Pancreas (tissue), 10 donors: ENCODE measurements at regions not wholly inside any gene's neighbourhood (a gene's known extent, or its start where the extent isn't known, plus 50 kb on each side); places are given as distances from the start of the nearest gene placed in this dataset.

ENCODE experiments used
- ATAC-seq, 4 donors: fragments of 200-7000 bp; cut with Tn5 transposase; one replicate each; pipeline versions ENCODE4 v1.8.0 to v1.9.1; 2020; ENCODE audit warnings: mild to moderate bottlenecking in 4 of 4, moderate library complexity in 4 of 4
- DNase-seq, 6 donors: peaks; one replicate each; pipeline ENCODE4 v3.0.0-alpha.2; 2020
- FAIRE-seq: peaks from 2 replicates; lab custom pipeline; 2012; peaks lifted over from hg19 to GRCh38; lab: Jason Lieb, UNC
- H3K27ac ChIP-seq, 4 donors: fragments of 200-600 bp; sonication (generic); 1 replicate in 3 of 4; 2 replicates in 1 of 4; pipeline versions ENCODE4 v1.5.0 to v1.8.0; 2020
- H3K27me3 ChIP-seq, 4 donors: fragments of 200-600 bp; one replicate each; pipeline ENCODE4 v1.8.0; 2021
- H3K36me3 ChIP-seq, 3 donors: fragments of 200-600 bp; sonication (generic) in 1 of 3; one replicate each; pipeline versions ENCODE4 v1.5.0 to v1.8.0; 2020 to 2021
- H3K4me1 ChIP-seq, 3 donors: fragments of 200-600 bp; one replicate each; pipeline ENCODE4 v1.8.0; 2021
- H3K4me3 ChIP-seq, 4 donors: fragments of 200-600 bp; sonication (generic) in 2 of 4; one replicate each; pipeline versions ENCODE4 v1.5.0 to v1.8.0; 2020 to 2021
- H3K9me3 ChIP-seq, 4 donors: fragments of 200-600 bp; one replicate each; pipeline ENCODE4 v1.8.0; 2021
- whole genome bisulfite sequencing, 2 donors: extraction: QIAGEN DNeasy Blood & Tissue Kit; methylation state at CpG; one replicate each; pipeline ENCODE4 v1.1.7; 2013; 5-methylcytosine and 5-hydroxymethylcytosine counted together
- intact Hi-C, 3 donors: fragments of 100-400 bp; cut with DNase I; formaldehyde crosslinking; loops; one replicate each; pipeline versions ENCODE4 v1.11.1 to v1.14.2; 2022
- TF ChIP-seq, protein P1 (sequence below), 4 donors: fragments of 200-600 bp; sonication (generic) in 3 of 4; IDR thresholded peaks; one replicate each; pipeline versions ENCODE4 v1.5.0 to v1.8.0; 2021; ENCODE audit warnings: antibody characterized with exemption in 4 of 4
- donor health status: healthy with polysubstance abuse.
- donor health status: DM: no; HTN: no; CAD: no; lungs with moderate emphysema.
- donor health status: DM: no; HTN: no; CAD: no.
- donor health status: control.
- donor health status: control.
- donor health status: Bipolar disorder and iron deficiency.
- donor health status: DM: yes; HTN: yes; CAD: no.
- donor health status: DM: no; HTN: no; CAD: no.
- donor health status: DM: no; HTN: no; CAD: no.
- donor health status: DM: yes; HTN: yes; CAD: no.

DNA sequence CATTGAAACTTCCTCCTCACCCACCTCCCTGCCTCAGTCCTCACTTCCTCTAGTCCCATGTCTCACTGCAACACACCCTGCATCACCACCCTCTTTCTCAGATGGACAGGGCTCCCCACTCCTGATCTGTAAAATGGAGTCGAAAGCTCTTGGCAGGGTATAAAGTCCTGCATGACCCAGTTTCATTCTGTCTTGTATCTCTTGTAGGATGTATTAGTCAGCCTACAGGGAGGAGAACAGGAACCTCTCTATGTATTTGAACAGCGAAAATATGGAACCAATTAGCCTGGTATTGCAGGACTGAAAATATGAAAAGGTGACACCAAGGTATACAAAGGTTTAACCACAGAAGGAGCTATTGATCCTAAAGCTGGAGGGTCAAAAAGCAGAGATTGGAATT is 156.9 kb upstream of the SNX19 start:
- intact Hi-C loops = no loop called here
- H3K9me3 ChIP-seq = no peaks in the 10 kb centered on the region
- ATAC-seq (no peak), FAIRE-seq (no peak), DNase-seq (no peak)
- 77 to 96% methylated on average over 2 of the region's 2 CpGs for WGBS, 2 donors
- TF ChIP-seq, protein P1, sequence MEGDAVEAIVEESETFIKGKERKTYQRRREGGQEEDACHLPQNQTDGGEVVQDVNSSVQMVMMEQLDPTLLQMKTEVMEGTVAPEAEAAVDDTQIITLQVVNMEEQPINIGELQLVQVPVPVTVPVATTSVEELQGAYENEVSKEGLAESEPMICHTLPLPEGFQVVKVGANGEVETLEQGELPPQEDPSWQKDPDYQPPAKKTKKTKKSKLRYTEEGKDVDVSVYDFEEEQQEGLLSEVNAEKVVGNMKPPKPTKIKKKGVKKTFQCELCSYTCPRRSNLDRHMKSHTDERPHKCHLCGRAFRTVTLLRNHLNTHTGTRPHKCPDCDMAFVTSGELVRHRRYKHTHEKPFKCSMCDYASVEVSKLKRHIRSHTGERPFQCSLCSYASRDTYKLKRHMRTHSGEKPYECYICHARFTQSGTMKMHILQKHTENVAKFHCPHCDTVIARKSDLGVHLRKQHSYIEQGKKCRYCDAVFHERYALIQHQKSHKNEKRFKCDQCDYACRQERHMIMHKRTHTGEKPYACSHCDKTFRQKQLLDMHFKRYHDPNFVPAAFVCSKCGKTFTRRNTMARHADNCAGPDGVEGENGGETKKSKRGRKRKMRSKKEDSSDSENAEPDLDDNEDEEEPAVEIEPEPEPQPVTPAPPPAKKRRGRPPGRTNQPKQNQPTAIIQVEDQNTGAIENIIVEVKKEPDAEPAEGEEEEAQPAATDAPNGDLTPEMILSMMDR (IDR thresholded peaks at IDR 0.05) = no peak
- no peak overlapping the region for H3K27ac ChIP-seq
- H3K4me3 ChIP-seq = no peak overlapping the region
- no peaks in the 10 kb centered on the region for H3K27me3 ChIP-seq
- no peaks in the 10 kb centered on the region for H3K36me3 ChIP-seq
- H3K4me1 ChIP-seq = no peaks in the 10 kb centered on the region

DNA sequence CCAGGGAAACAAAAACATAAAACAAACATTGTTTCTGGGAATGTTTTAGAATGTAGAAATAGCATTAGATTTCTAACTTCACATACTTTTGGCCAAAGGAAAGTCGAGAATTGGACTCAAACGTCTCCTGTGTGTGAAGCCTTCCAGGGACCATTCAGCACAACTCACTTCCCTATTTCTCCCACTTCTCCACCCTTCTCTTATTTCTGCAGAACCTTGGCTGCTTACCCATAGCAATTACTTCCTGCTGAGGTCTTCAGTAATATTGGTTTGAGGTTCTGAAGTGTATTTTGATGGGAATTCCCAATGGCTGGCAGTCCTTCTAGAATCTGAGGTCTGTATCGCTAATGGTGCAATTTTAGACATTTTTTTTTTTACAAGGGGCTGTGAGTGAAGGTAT is 158.3 kb upstream of the SNX19 start:
- no peak overlapping the region for H3K27ac ChIP-seq
- WGBS, 2 donors = 45 to 59% methylated on average over 3 of the region's 3 CpGs
- H3K4me1 ChIP-seq = no peaks in the 10 kb centered on the region
- H3K36me3 ChIP-seq = no peaks in the 10 kb centered on the region
- DNase-seq = no peak
- H3K9me3 ChIP-seq = no peaks in the 10 kb centered on the region
- TF ChIP-seq, protein P1 (IDR thresholded peaks at IDR 0.05) = no peak
- no peak for ATAC-seq
- H3K27me3 ChIP-seq = no peaks in the 10 kb centered on the region
- no peak overlapping the region for H3K4me3 ChIP-seq
- intact Hi-C loops = no loop called here
- FAIRE-seq = no peak

DNA sequence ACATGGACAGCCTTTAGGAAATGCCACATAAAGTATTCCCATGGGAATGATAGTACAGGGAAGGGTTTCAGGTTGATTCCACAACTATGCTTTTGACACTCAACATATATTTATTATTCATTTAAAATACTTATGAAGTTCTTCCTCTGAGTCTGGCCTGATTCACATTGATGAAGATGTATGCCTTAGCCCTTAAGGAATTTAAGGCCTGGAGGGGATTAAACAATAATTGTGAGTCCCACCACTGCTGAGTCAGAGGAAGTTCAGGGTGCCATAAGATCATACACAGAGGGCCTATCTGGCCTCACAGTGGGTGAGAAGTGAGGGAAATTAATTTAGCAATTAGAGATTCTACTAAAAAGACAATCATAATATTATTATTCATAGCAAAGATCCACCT is 161.1 kb upstream of the SNX19 start:
- Histone ChIP-seq H3K27ac (no peak overlapping the region), H3K36me3 (no peaks in the 10 kb centered on the region), H3K9me3 (no peaks in the 10 kb centered on the region), H3K27me3 (no peaks in the 10 kb centered on the region), H3K4me1 (no peaks in the 10 kb centered on the region), H3K4me3 (no peak overlapping the region)
- intact Hi-C loops = no loop called here
- FAIRE-seq (no peak), ATAC-seq (no peak), DNase-seq (no peak)
- TF ChIP-seq, protein P1 (IDR thresholded peaks at IDR 0.05) = no peak

DNA sequence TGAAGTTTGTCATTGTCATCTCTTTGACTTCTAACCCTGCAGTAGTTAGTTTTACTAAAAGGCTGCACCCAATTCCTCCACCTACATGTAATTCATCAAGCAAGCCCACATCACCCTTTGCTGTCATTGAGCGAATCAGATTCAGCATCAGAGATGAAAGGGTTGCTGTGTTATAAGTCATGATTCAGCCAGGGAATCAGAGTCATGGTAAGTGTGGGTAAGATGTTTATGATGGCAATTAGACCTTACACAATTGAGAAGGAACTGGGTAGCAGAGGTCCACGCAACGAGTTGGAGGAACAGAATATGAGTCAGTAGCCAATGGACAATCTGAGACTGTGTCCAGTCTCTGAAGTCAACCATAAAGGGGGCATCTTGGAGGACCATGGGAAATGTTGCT is 162.8 kb upstream of the SNX19 start:
- TF ChIP-seq, protein P1 (IDR thresholded peaks at IDR 0.05) = no peak
- ATAC-seq (no peak), DNase-seq (no peak), FAIRE-seq (no peak)
- Histone ChIP-seq H3K9me3 (no peaks in the 10 kb centered on the region), H3K36me3 (no peaks in the 10 kb centered on the region), H3K27me3 (peaks cover 0 to 6% (median 0%) of the 10 kb centered on the region in 4 donors), H3K27ac (no peak overlapping the region), H3K4me3 (no peak overlapping the region), H3K4me1 (no peaks in the 10 kb centered on the region)
- 55 to 78% methylated on average over 3 of the region's 3 CpGs for WGBS, 2 donors
- intact Hi-C loops = no loop called here

DNA sequence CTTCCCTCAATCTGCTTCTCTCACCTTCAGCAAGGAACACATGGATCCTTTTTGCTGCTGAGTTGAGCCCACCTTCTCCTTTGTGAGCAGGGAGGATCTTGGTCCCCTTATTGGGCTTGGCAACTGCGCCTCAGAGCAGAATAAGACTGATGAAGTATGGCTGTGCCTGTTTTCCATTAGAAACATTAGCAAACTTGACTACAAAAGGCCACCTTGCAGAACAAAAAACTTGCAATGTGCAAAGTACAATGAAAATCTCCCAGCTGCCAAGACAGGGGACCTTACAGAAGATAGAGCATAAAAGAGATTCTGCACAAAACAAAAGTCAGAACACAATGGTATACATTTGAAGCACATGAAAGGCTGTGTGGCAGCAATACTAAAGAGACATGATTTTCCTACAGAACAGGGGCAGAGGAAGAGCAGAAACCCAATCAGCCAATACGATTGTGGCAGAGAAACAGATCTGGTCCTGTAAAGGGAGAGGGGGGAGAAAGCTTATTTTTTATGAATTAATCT is 173.5 kb upstream of the SNX19 start:
- WGBS, 2 donors = 58 to 65% methylated on average over 2 of the region's 2 CpGs
- no peak for FAIRE-seq
- Histone ChIP-seq H3K27ac (no peak overlapping the region), H3K4me3 (no peak overlapping the region), H3K9me3 (no peaks in the 10 kb centered on the region), H3K36me3 (no peaks in the 10 kb centered on the region), H3K4me1 (no peaks in the 10 kb centered on the region), H3K27me3 (no peaks in the 10 kb centered on the region)
- no peak for ATAC-seq
- intact Hi-C loops = no loop called here
- TF ChIP-seq, protein P1 (IDR thresholded peaks at IDR 0.05) = no peak
- no peak for DNase-seq
